ENCODE measurements at regions not wholly inside any gene's neighbourhood (a gene's known extent, or its start where the extent isn't known, plus 50 kb on each side); places are given as distances from the start of the nearest gene placed in this dataset.

- H3K4me1 ChIP-seq (ENCODE audit: insufficient read depth): no peaks in the 10 kb centered on the region
- 88% methylated on average over 4 of the region's 4 CpGs for whole genome bisulfite sequencing (ENCODE audit: low lambda C conversion rate, missing lambda C conversion rate)
These were observed 89.6 kb upstream of the SHB start for GRCh38 chr9:38158628-38159027.

GRCh38 chr9:38157711-38158110 lies 88.7 kb upstream of the SHB start:
- TF ChIP-seq EZH2phosphoT487 (IDR thresholded peaks at IDR 0.05; ENCODE audit: low read depth, severe bottlenecking, unreplicated experiment) (no peak), CTCF (IDR thresholded peaks at IDR 0.05; ENCODE audit: poor library complexity) (no peak)
- Histone ChIP-seq H2AFZ (no peak overlapping the region), H3K4me3 (no peak overlapping the region), H3K9me2 (replicated peaks; ENCODE audit: insufficient read depth) (no peaks in the 10 kb centered on the region), H3K4me1 (ENCODE audit: insufficient read depth) (no peaks in the 10 kb centered on the region), H3K4me2 (no peak overlapping the region), H3K9me3 (ENCODE audit: low read depth) (no peaks in the 10 kb centered on the region), H3K79me2 (no peaks in the 10 kb centered on the region), H3K36me3 (replicated peaks; ENCODE audit: insufficient read depth, low read depth) (no peaks in the 10 kb centered on the region), H4K20me1 (ENCODE audit: insufficient read depth, poor library complexity, severe bottlenecking) (no peaks in the 10 kb centered on the region), H3K27ac (no peak overlapping the region), H3K27me3 (no peaks in the 10 kb centered on the region)
- DNase-seq (ENCODE audit: low spot score): no peak
- 76% methylated on average over 2 of the region's 2 CpGs for WGBS (ENCODE audit: low lambda C conversion rate, missing lambda C conversion rate)

More at GRCh38 chr9:38158628-38159027, 89.6 kb upstream of the SHB start:
- DNase-seq (ENCODE audit: low spot score): no peak
- Histone ChIP-seq H3K9me2 (replicated peaks; ENCODE audit: insufficient read depth) (no peaks in the 10 kb centered on the region), H3K79me2 (no peaks in the 10 kb centered on the region), H4K20me1 (ENCODE audit: insufficient read depth, poor library complexity, severe bottlenecking) (no peaks in the 10 kb centered on the region), H3K36me3 (replicated peaks; ENCODE audit: insufficient read depth, low read depth) (no peaks in the 10 kb centered on the region), H3K27me3 (no peaks in the 10 kb centered on the region), H2AFZ (no peak overlapping the region), H3K4me3 (no peak overlapping the region), H3K27ac (no peak overlapping the region), H3K4me2 (no peak overlapping the region), H3K9me3 (ENCODE audit: low read depth) (no peaks in the 10 kb centered on the region)
- TF ChIP-seq CTCF (IDR thresholded peaks at IDR 0.05; ENCODE audit: poor library complexity) (no peak), EZH2phosphoT487 (IDR thresholded peaks at IDR 0.05; ENCODE audit: low read depth, severe bottlenecking, unreplicated experiment) (no peak), EZH2 (IDR thresholded peaks at IDR 0.05; ENCODE audit: borderline replicate concordance) (no peak)

- H3K36me3 ChIP-seq (replicated peaks; ENCODE audit: insufficient read depth, low read depth): no peaks in the 10 kb centered on the region
- TF ChIP-seq EZH2 (IDR thresholded peaks at IDR 0.05; ENCODE audit: borderline replicate concordance) (no peak), CTCF (IDR thresholded peaks at IDR 0.05; ENCODE audit: poor library complexity) (no peak), EZH2phosphoT487 (IDR thresholded peaks at IDR 0.05; ENCODE audit: low read depth, severe bottlenecking, unreplicated experiment) (no peak)
- WGBS (ENCODE audit: low lambda C conversion rate, missing lambda C conversion rate): 51% methylated on average over 8 of the region's 8 CpGs
- H3K27me3 ChIP-seq: peaks cover 2% of the 10 kb centered on the region
- H3K27ac ChIP-seq: no peak overlapping the region
- no peak overlapping the region for H3K4me3 ChIP-seq
- H3K9me3 ChIP-seq (ENCODE audit: low read depth): no peaks in the 10 kb centered on the region
- DNase-seq (ENCODE audit: low spot score): no peak
- no peaks in the 10 kb centered on the region for H3K4me1 ChIP-seq (ENCODE audit: insufficient read depth)
- H3K4me2 ChIP-seq: no peak overlapping the region
- no peaks in the 10 kb centered on the region for H4K20me1 ChIP-seq (ENCODE audit: insufficient read depth, poor library complexity, severe bottlenecking)
- H3K79me2 ChIP-seq: no peaks in the 10 kb centered on the region
- H2AFZ ChIP-seq: no peak overlapping the region
- H3K9me2 ChIP-seq (replicated peaks; ENCODE audit: insufficient read depth): no peaks in the 10 kb centered on the region
These were observed 85.7 kb upstream of the SHB start for GRCh38 chr9:38154501-38155421.
